ENCODE measurements at regions not wholly inside any gene's neighbourhood (a gene's known extent, or its start where the extent isn't known, plus 50 kb on each side); places are given as distances from the start of the nearest gene placed in this dataset.

DNA sequence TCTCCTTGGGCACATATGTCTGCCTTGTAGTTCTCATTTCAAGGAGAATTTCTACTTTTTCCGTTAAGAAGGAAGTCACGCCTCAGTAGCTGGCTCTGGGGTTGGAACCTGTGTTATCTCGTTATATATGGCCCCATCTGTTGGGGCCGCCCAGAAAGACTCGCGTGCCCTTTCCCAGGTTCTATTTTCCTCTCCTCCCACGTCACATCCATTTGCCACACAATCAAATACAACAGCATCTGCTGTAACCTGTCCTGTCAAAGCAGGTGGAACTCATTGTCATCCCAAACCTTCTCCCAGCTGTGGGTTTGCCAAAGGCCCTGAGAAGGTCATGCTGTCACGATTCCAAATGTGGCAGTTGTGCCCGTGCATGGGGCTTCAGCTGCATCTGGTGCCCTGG, 213.1 kb upstream of the ZBED5 start:
- TF ChIP-seq, protein P1, sequence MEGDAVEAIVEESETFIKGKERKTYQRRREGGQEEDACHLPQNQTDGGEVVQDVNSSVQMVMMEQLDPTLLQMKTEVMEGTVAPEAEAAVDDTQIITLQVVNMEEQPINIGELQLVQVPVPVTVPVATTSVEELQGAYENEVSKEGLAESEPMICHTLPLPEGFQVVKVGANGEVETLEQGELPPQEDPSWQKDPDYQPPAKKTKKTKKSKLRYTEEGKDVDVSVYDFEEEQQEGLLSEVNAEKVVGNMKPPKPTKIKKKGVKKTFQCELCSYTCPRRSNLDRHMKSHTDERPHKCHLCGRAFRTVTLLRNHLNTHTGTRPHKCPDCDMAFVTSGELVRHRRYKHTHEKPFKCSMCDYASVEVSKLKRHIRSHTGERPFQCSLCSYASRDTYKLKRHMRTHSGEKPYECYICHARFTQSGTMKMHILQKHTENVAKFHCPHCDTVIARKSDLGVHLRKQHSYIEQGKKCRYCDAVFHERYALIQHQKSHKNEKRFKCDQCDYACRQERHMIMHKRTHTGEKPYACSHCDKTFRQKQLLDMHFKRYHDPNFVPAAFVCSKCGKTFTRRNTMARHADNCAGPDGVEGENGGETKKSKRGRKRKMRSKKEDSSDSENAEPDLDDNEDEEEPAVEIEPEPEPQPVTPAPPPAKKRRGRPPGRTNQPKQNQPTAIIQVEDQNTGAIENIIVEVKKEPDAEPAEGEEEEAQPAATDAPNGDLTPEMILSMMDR (IDR thresholded peaks at IDR 0.05 in 2 of 3, conservative IDR thresholded peaks at IDR 0.05 in 1 of 3; ENCODE audit: control insufficient read depth in 2 of 3, extremely low read depth in 1 of 3, insufficient read depth in 1 of 3, low read depth in 3 of 3, low read length in 3 of 3) = no peak
- TF ChIP-seq MYC (IDR thresholded peaks at IDR 0.05; ENCODE audit: insufficient read depth, insufficient read length, insufficient replicate concordance, low read length, severe bottlenecking) (no peak), POU2F2 (IDR thresholded peaks at IDR 0.05; ENCODE audit: borderline replicate concordance, low read depth, low read length) (no peak), POLR2AphosphoS5 (IDR thresholded peaks at IDR 0.05; ENCODE audit: low read length) (no peak), EZH2 (IDR thresholded peaks at IDR 0.05; ENCODE audit: borderline replicate concordance, control insufficient read depth, low read depth, low read length) (no peak), JUND (IDR thresholded peaks at IDR 0.05; ENCODE audit: low read depth, low read length) (no peak), RFX5 (IDR thresholded peaks at IDR 0.05; ENCODE audit: low read depth, low read length) (no peak), EP300 (IDR thresholded peaks at IDR 0.05; ENCODE audit: borderline replicate concordance in 1 of 2, control insufficient read depth in 1 of 2, low read depth in 2 of 2, low read length in 2 of 2) (no peak), POLR2A (IDR thresholded peaks at IDR 0.05; ENCODE audit: low read depth, low read length) (no peak)
